HEK293T (cell line): ENCODE measurements at regions not wholly inside any gene's neighbourhood (a gene's known extent, or its start where the extent isn't known, plus 50 kb on each side); places are given as distances from the start of the nearest gene placed in this dataset.

ENCODE experiments used
- FOXM1 ChIP-seq: fragments of 450-650 bp; IDR thresholded peaks from 2 replicates; pipeline ENCODE4 v1.6.1; 2017; ENCODE audit warnings: mild to moderate bottlenecking, borderline replicate concordance
- HDGF ChIP-seq: fragments of 450-650 bp; IDR thresholded peaks from 2 replicates; pipeline ENCODE4 v1.6.1; 2017; ENCODE audit warnings: antibody characterized with exemption, borderline replicate concordance
- LEF1 ChIP-seq: fragments of 450-650 bp; IDR thresholded peaks from 2 replicates; pipeline ENCODE4 v1.6.1; 2017; ENCODE audit warnings: mild to moderate bottlenecking, borderline replicate concordance
- SP1 ChIP-seq: fragments of 450-650 bp; IDR thresholded peaks from 2 replicates; pipeline ENCODE4 v1.6.1; 2017
- SUZ12 ChIP-seq: fragments of 450-650 bp; IDR thresholded peaks from 2 replicates; pipeline ENCODE4 v1.6.1; 2016; ENCODE audit warnings: mild to moderate bottlenecking
- TARDBP ChIP-seq: fragments of 450-650 bp; IDR thresholded peaks from 2 replicates; pipeline ENCODE4 v1.6.1; 2016

DNA sequence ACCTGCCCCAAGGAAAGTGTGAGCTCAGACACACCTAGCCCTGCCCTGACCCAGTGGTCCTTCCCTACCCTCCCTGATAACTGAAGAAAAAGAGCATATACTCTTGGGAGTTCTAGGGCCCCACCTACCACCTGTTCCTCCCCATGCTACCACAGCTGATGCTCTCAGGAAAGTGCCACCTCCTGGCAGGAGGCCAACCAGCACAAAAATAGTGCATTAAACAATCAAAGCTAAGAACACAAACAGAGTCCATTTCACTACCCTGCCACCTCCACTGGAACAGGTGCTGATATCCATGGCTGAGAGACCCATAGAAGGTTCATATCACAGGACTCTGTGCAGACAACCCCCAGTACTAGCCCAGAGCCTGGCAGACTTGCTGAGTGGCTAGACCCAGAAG, 288.6 kb upstream of the PHF14 start:
- TF ChIP-seq LEF1 (no peak), FOXM1 (no peak), SUZ12 (no peak), HDGF (no peak), SP1 (no peak), TARDBP (no peak)
